IMR-90 (cell line): ENCODE measurements at regions not wholly inside any gene's neighbourhood (a gene's known extent, or its start where the extent isn't known, plus 50 kb on each side); places are given as distances from the start of the nearest gene placed in this dataset.

ENCODE experiments used
- ATAC-seq: fragments of 200-7000 bp; cut with Tn5 transposase; 2 replicates; pipeline ENCODE4 v1.9.1; 2020; ENCODE audit warnings: low read depth, mild to moderate bottlenecking, moderate library complexity
- BruUV-seq: library from RNA; stranded (reverse); fragments of 400-500 nt; replicated peaks from 2 replicates; lab custom pipeline; 2021; lab: Mats Ljungman, UMichigan
- CTCF ChIA-PET: fragments of 300-600 bp; formaldehyde crosslinking; extraction: SDS; loops from one replicate; lab custom pipeline; 2021; ENCODE audit warnings: antibody characterized with exemption; lab: Yijun Ruan, JAX
- POLR2A ChIA-PET: fragments of 300-600 bp; sonication (Branson Sonifier 250); formaldehyde crosslinking; loops from one replicate; lab custom pipeline; 2022; ENCODE audit warnings: antibody characterized with exemption; ENCODE audit not compliant: unreplicated experiment; lab: Charles Lee
- DNase-seq: peaks from one replicate; pipeline ENCODE4 v3.0.0; 2013
- H2AFZ ChIP-seq: replicated peaks from 2 replicates; pipeline ENCODE3; 2013; ENCODE audit warnings: low read length, mild to moderate bottlenecking; ENCODE audit not compliant: poor library complexity
- H2AK5ac ChIP-seq: 2 replicates; pipeline ENCODE4 v1.6.1; 2013; ENCODE audit warnings: low read depth, low read length, inconsistent platforms
- H2AK9ac ChIP-seq: replicated peaks from 2 replicates; pipeline ENCODE3; 2013; ENCODE audit warnings: mild to moderate bottlenecking, low read depth, low read length, moderate library complexity; ENCODE audit not compliant: poor library complexity
- H2BK120ac ChIP-seq: 2 replicates; pipeline ENCODE4 v1.6.1; 2013; ENCODE audit warnings: low read depth, low read length, inconsistent platforms
- H2BK15ac ChIP-seq: 3 replicates; pipeline ENCODE4 v1.6.1; 2013; ENCODE audit warnings: low read depth, low read length, inconsistent platforms
- H2BK20ac ChIP-seq: 2 replicates; pipeline ENCODE4 v1.6.1; 2013; ENCODE audit warnings: low read depth, mild to moderate bottlenecking, inconsistent platforms, low read length, moderate library complexity
- H2BK5ac ChIP-seq: 2 replicates; pipeline ENCODE4 v1.6.1; 2013; ENCODE audit warnings: mild to moderate bottlenecking, low read depth, low read length, inconsistent platforms; ENCODE audit not compliant: poor library complexity, severe bottlenecking
- H3K14ac ChIP-seq: replicated peaks from 2 replicates; pipeline ENCODE4 v1.6.1; 2013; ENCODE audit warnings: low read depth, low read length, inconsistent platforms
- H3K18ac ChIP-seq: 2 replicates; pipeline ENCODE4 v1.6.1; 2013; ENCODE audit warnings: low read depth, low read length, control low read depth
- H3K23ac ChIP-seq: 2 replicates; pipeline ENCODE4 v1.6.1; 2013; ENCODE audit warnings: low read depth, low read length, inconsistent platforms
- H3K27ac ChIP-seq: 2 replicates; pipeline ENCODE4 v1.5.1; 2013; ENCODE audit warnings: mild to moderate bottlenecking, control low read depth, low read length; ENCODE audit not compliant: insufficient read depth
- H3K27me3 ChIP-seq: 2 replicates; pipeline ENCODE4 v1.6.1; 2013; ENCODE audit warnings: low read length; ENCODE audit not compliant: control insufficient read depth, insufficient read depth
- H3K36me3 ChIP-seq: 2 replicates; pipeline ENCODE4 v1.6.1; 2013; ENCODE audit warnings: low read length, mixed read lengths; ENCODE audit not compliant: control insufficient read depth, insufficient read depth
- H3K4ac ChIP-seq: 2 replicates; pipeline ENCODE4 v1.6.1; 2013; ENCODE audit warnings: low read depth, low read length, inconsistent platforms
- H3K4me1 ChIP-seq: 2 replicates; pipeline ENCODE4 v1.6.1; 2013; ENCODE audit warnings: low read length, mixed read lengths; ENCODE audit not compliant: control insufficient read depth, insufficient read depth
- H3K4me2 ChIP-seq: 2 replicates; pipeline ENCODE4 v1.6.1; 2013; ENCODE audit warnings: low read depth, mild to moderate bottlenecking, control low read depth, low read length, moderate library complexity
- H3K4me3 ChIP-seq: 2 replicates; pipeline ENCODE4 v1.5.1; 2013; ENCODE audit warnings: low read depth, mild to moderate bottlenecking, control low read depth, low read length, moderate library complexity; ENCODE audit not compliant: insufficient read depth
- H3K56ac ChIP-seq: 2 replicates; pipeline ENCODE4 v1.6.1; 2013; ENCODE audit warnings: low read length, inconsistent platforms; ENCODE audit not compliant: insufficient read depth; ENCODE audit errors: extremely low read depth
- H3K79me1 ChIP-seq, 2 experiments: 2 replicates each; pipeline ENCODE4 v1.6.1; 2013; ENCODE audit warnings: low read length in 2 of 2, inconsistent platforms in 1 of 2, low read depth in 1 of 2
- H3K9ac ChIP-seq: 2 replicates; pipeline ENCODE4 v1.6.1; 2013; ENCODE audit warnings: low read depth, low read length, control low read depth
- H3K9me1 ChIP-seq: 2 replicates; pipeline ENCODE4 v1.6.1; 2013; ENCODE audit warnings: low read length, inconsistent platforms; ENCODE audit not compliant: insufficient read depth
- H3K9me3 ChIP-seq: 2 replicates; pipeline ENCODE4 v1.6.1; 2013; ENCODE audit warnings: low read length; ENCODE audit not compliant: control insufficient read depth, insufficient read depth
- H4K20me1 ChIP-seq: 2 replicates; pipeline ENCODE4 v1.6.1; 2013; ENCODE audit warnings: low read length, inconsistent platforms; ENCODE audit not compliant: insufficient read depth
- H4K5ac ChIP-seq: 2 replicates; pipeline ENCODE4 v1.6.1; 2013; ENCODE audit warnings: mild to moderate bottlenecking, low read depth, low read length, control low read depth
- H4K8ac ChIP-seq, 2 experiments: 2 replicates each; pipeline ENCODE4 v1.6.1; 2013; ENCODE audit warnings: low read depth in 2 of 2, low read length in 2 of 2, control low read depth in 1 of 2, inconsistent platforms in 1 of 2
- H4K91ac ChIP-seq: 2 replicates; pipeline ENCODE4 v1.6.1; 2013; ENCODE audit warnings: low read depth, low read length, inconsistent platforms; ENCODE audit not compliant: insufficient read depth
- BHLHE40 ChIP-seq: fragments of 150-350 bp; IDR thresholded peaks from 2 replicates; pipeline ENCODE4 v1.6.1; 2016; ENCODE audit warnings: mild to moderate bottlenecking, low read depth, low read length
- CEBPB ChIP-seq: IDR thresholded peaks from 2 replicates; pipeline ENCODE4 v1.6.1; 2012; ENCODE audit warnings: low read depth, low read length, improper control_type of control experiment
- CHD1 ChIP-seq: IDR thresholded peaks from 2 replicates; pipeline ENCODE4 v1.6.1; 2012; ENCODE audit warnings: low read depth, low read length, improper control_type of control experiment
- CTCF ChIP-seq: conservative IDR thresholded peaks from 2 replicates; pipeline ENCODE4 v1.5.1; 2012; ENCODE audit warnings: mild to moderate bottlenecking, low read depth, low read length, improper control_type of control experiment
- ELK1 ChIP-seq: fragments of 150-350 bp; IDR thresholded peaks from 2 replicates; pipeline ENCODE4 v1.6.1; 2016; ENCODE audit warnings: low read depth, mild to moderate bottlenecking, low read length, moderate library complexity, borderline replicate concordance
- FOS ChIP-seq: fragments of 150-350 bp; IDR thresholded peaks from 2 replicates; pipeline ENCODE4 v1.6.1; 2016; ENCODE audit warnings: low read depth, low read length
- MAFK ChIP-seq: IDR thresholded peaks from 2 replicates; pipeline ENCODE4 v1.6.1; 2012; ENCODE audit warnings: low read depth, low read length, improper control_type of control experiment
- MAZ ChIP-seq: IDR thresholded peaks from 2 replicates; pipeline ENCODE4 v1.6.1; 2012; ENCODE audit warnings: low read depth, mild to moderate bottlenecking, low read length, improper control_type of control experiment, moderate library complexity, borderline replicate concordance
- MXI1 ChIP-seq: IDR thresholded peaks from 2 replicates; pipeline ENCODE4 v1.6.1; 2012; ENCODE audit warnings: low read depth, mild to moderate bottlenecking, low read length, moderate library complexity, borderline replicate concordance
- NFE2L2 ChIP-seq: fragments of 150-350 bp; IDR thresholded peaks from 2 replicates; pipeline ENCODE4 v1.6.1; 2016; ENCODE audit warnings: low read depth, mild to moderate bottlenecking, low read length
- POLR2A ChIP-seq: IDR thresholded peaks from 2 replicates; pipeline ENCODE4 v1.6.1; 2012; ENCODE audit warnings: mild to moderate bottlenecking, low read depth, low read length
- RAD21 ChIP-seq: IDR thresholded peaks from 2 replicates; pipeline ENCODE4 v1.6.1; 2012; ENCODE audit warnings: low read length, improper control_type of control experiment
- RCOR1 ChIP-seq: IDR thresholded peaks from 2 replicates; pipeline ENCODE4 v1.6.1; 2012; ENCODE audit warnings: mild to moderate bottlenecking, low read length, improper control_type of control experiment; ENCODE audit not compliant: insufficient replicate concordance
- RFX5 ChIP-seq: IDR thresholded peaks from 2 replicates; pipeline ENCODE4 v1.8.0; 2012; ENCODE audit warnings: low read depth, mild to moderate bottlenecking, low read length, moderate library complexity
- SMC3 ChIP-seq: fragments of 150-350 bp; IDR thresholded peaks from 2 replicates; pipeline ENCODE4 v1.6.1; 2016; ENCODE audit warnings: low read depth, mild to moderate bottlenecking, antibody characterized with exemption, low read length, moderate library complexity
- WGBS, 2 experiments: methylation state at CpG; one replicate each; pipeline versions ENCODE4 v1.1.5 to v1.1.7; 2013; ENCODE audit warnings: missing lambda C conversion rate in 2 of 2; ENCODE audit not compliant: insufficient read length in 1 of 2; ENCODE audit errors: extremely low coverage in 2 of 2; 5-methylcytosine and 5-hydroxymethylcytosine counted together
- dilution Hi-C: fragments of 300-500 bp; cut with HindIII; formaldehyde crosslinking; loops from one replicate; pipeline ENCODE4 v1.14.3; 2018; ENCODE audit warnings: low sequenced_read_pairs; ENCODE audit not compliant: unreplicated experiment
- in situ Hi-C: fragments of 300-500 bp; cut with MboI; formaldehyde crosslinking; loops from 3 replicates; pipeline ENCODE4 v1.14.3; 2019; ENCODE audit warnings: low sequenced_read_pairs, inconsistent platforms, mixed read lengths
- intact Hi-C: fragments of 100-400 bp; cut with micrococcal nuclease; formaldehyde crosslinking; loops from 2 replicates; pipeline ENCODE4 v1.10.0; 2022
- TF ChIP-seq, protein P1 (sequence below): fragments of 150-350 bp; IDR thresholded peaks from 2 replicates; pipeline ENCODE4 v1.6.1; 2017; ENCODE audit warnings: mild to moderate bottlenecking, antibody characterized with exemption, low read length, low read depth

DNA sequence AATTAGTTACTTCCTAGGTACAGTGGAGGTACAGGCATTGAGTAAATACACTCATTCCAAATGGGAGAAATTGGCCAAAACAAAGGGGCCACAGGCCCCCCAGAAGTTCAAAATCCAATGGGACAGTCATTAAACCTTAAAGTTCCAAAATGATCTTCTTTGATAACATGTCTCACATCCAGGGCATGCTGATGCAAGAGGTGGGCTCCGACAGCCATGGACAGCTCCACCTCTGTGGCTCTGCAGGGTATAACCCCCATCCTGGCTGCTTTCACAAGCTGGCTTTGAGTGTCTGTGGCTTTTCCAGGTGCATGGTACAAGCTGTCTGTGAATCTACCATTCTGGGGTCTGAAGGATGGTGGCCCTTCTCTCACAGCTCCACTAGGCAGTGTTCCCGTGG, 488.7 kb downstream of the DCDC2C start:
- Histone ChIP-seq H3K9ac (no peak overlapping the region), H3K27me3 (no peaks in the 10 kb centered on the region), H2BK20ac (no peak overlapping the region), H2AK9ac (no peak overlapping the region), H2BK5ac (no peak overlapping the region), H3K4me3 (no peak overlapping the region), H3K18ac (no peak overlapping the region), H3K9me1 (no peaks in the 10 kb centered on the region), H2BK120ac (no peak overlapping the region), H3K27ac (no peak overlapping the region), H3K56ac (no peak overlapping the region), H4K20me1 (no peaks in the 10 kb centered on the region), H3K4me1 (no peaks in the 10 kb centered on the region), H3K36me3 (no peaks in the 10 kb centered on the region), H4K5ac (no peak overlapping the region), H4K91ac (no peak overlapping the region), H3K23ac (no peak overlapping the region), H4K8ac (no peak overlapping the region), H2BK15ac (no peak overlapping the region), H2AK5ac (no peak overlapping the region), H3K4ac (no peak overlapping the region), H3K79me1 (no peaks in the 10 kb centered on the region), H3K14ac (no peak overlapping the region), H3K9me3 (peaks cover 22% of the 10 kb centered on the region), H3K4me2 (no peak overlapping the region), H2AFZ (no peak overlapping the region)
- ChIA-PET POLR2A (no interaction called here), CTCF (no interaction called here)
- whole genome bisulfite sequencing, 2 experiments = 60% methylated on average over 1 of the region's 2 CpGs; no CpG with 5 or more reads in 1 of the 2 experiments
- BruUV-seq = no TSS peak
- ATAC-seq (no peak), DNase-seq (no peak)
- dilution Hi-C loops (no loop called here), intact Hi-C loops (no loop called here), in situ Hi-C loops (no loop called here)
- TF ChIP-seq FOS = no peak
- TF ChIP-seq RFX5 = no peak
- TF ChIP-seq CHD1 = no peak
- TF ChIP-seq RAD21 = no peak
- no peak for TF ChIP-seq MXI1
- no peak for TF ChIP-seq NFE2L2
- TF ChIP-seq, protein P1, sequence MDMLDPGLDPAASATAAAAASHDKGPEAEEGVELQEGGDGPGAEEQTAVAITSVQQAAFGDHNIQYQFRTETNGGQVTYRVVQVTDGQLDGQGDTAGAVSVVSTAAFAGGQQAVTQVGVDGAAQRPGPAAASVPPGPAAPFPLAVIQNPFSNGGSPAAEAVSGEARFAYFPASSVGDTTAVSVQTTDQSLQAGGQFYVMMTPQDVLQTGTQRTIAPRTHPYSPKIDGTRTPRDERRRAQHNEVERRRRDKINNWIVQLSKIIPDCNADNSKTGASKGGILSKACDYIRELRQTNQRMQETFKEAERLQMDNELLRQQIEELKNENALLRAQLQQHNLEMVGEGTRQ = no peak
- no peak for TF ChIP-seq CEBPB
- no peak for TF ChIP-seq MAFK
- no peak for TF ChIP-seq ELK1
- no peak for TF ChIP-seq SMC3
- no peak for TF ChIP-seq MAZ
- TF ChIP-seq RCOR1 = no peak
- TF ChIP-seq CTCF = no peak
- no peak for TF ChIP-seq POLR2A
- no peak for TF ChIP-seq BHLHE40
